Gastroesophageal sphincter (tissue), 4 donors: ENCODE measurements at regions not wholly inside any gene's neighbourhood (a gene's known extent, or its start where the extent isn't known, plus 50 kb on each side); places are given as distances from the start of the nearest gene placed in this dataset.

Experiments used
- ATAC-seq: fragments of 150-250 bp; one replicate; pipeline ENCODE4 v1.9.1; 2016; ENCODE audit warnings: mild to moderate bottlenecking, moderate library complexity
- H3K27ac ChIP-seq, 4 donors: fragments of 200-600 bp; sonication (generic) in 3 of 4; 1 replicate in 3 of 4; 2 replicates in 1 of 4; pipeline ENCODE4 v1.5.1; 2016 to 2019
- H3K27me3 ChIP-seq: fragments of 200-600 bp; sonication (generic); one replicate; pipeline ENCODE4 v1.5.1; 2019
- H3K36me3 ChIP-seq, 2 donors: fragments of 200-600 bp; sonication (generic); one replicate each; pipeline ENCODE4 v1.5.1; 2019; ENCODE audit warnings: control low read depth in 1 of 2
- H3K4me1 ChIP-seq, 3 donors: fragments of 200-600 bp; sonication (generic); 1 replicate in 2 of 3; 2 replicates in 1 of 3; pipeline ENCODE4 v1.5.1; 2016 to 2019; ENCODE audit warnings: control low read depth in 2 of 3
- H3K4me3 ChIP-seq, 2 donors: fragments of 200-600 bp; sonication (generic); one replicate each; pipeline ENCODE4 v1.5.1; 2019; ENCODE audit warnings: mild to moderate bottlenecking in 1 of 2, moderate library complexity in 1 of 2
- H3K9me3 ChIP-seq, 3 donors: fragments of 200-600 bp; sonication (generic); one replicate each; pipeline ENCODE4 v1.5.1; 2017 to 2019; ENCODE audit warnings: control low read depth in 2 of 3
- CTCF ChIP-seq, 4 experiments: fragments of 200-600 bp in 2 of 4; fragments of 450-650 bp in 2 of 4; sonication (generic) in 1 of 4; IDR thresholded peaks; one replicate each; pipeline ENCODE4 v1.5.1; 2017 to 2019; ENCODE audit warnings: antibody characterized with exemption in 4 of 4, mild to moderate bottlenecking in 2 of 4, moderate library complexity in 2 of 4
- EP300 ChIP-seq: sonication (generic); formaldehyde crosslinking; IDR thresholded peaks from one replicate; pipeline ENCODE4 v1.6.1; 2017; ENCODE audit warnings: antibody characterized with exemption, mild to moderate bottlenecking
- POLR2A ChIP-seq, 2 donors: fragments of 450-650 bp; IDR thresholded peaks; one replicate each; pipeline ENCODE4 v1.6.1; 2017; ENCODE audit warnings: antibody characterized with exemption in 2 of 2, mild to moderate bottlenecking in 2 of 2, moderate library complexity in 1 of 2
- POLR2AphosphoS5 ChIP-seq: sonication (generic); formaldehyde crosslinking; IDR thresholded peaks from one replicate; pipeline ENCODE4 v1.6.1; 2017; ENCODE audit warnings: antibody characterized with exemption
- WGBS, 2 donors: methylation state at CpG; one replicate each; pipeline ENCODE4 v1.1.5; 2018; ENCODE audit warnings: low coverage in 1 of 2; 5-methylcytosine and 5-hydroxymethylcytosine counted together

- H3K9me3 ChIP-seq, result peaks cover 0 to 24% (median 0%) of the 10 kb centered on the region in 3 donors
- no peak overlapping the region for H3K27ac ChIP-seq
- no peak for ATAC-seq
- peaks cover 41% of the 10 kb centered on the region for H3K27me3 ChIP-seq
- no peaks in the 10 kb centered on the region for H3K36me3 ChIP-seq
- H3K4me1 ChIP-seq, result no peaks in the 10 kb centered on the region
- WGBS, 2 donors, result 60 to 79% methylated on average over 1 to 4 of the region's 6 CpGs
- TF ChIP-seq POLR2A (IDR thresholded peaks at IDR 0.05), result no peak
- H3K4me3 ChIP-seq, result no peak overlapping the region
Measured at GRCh38 chr11:120040151-120040840, 97.6 kb downstream of the TRIM29 start.

- peaks cover 0 to 21% (median 0%) of the 10 kb centered on the region in 3 donors for H3K9me3 ChIP-seq
- peaks cover 32% of the 10 kb centered on the region for H3K27me3 ChIP-seq
- no peaks in the 10 kb centered on the region for H3K4me1 ChIP-seq
- no peak for ATAC-seq
- no peak for TF ChIP-seq POLR2A (IDR thresholded peaks at IDR 0.05)
- no peak for TF ChIP-seq CTCF (IDR thresholded peaks at IDR 0.05)
- no peak for TF ChIP-seq EP300
- no peak for TF ChIP-seq POLR2AphosphoS5
- WGBS, 2 donors, result 60 to 71% methylated on average over 1 of the region's 1 CpG
- no peak overlapping the region for H3K4me3 ChIP-seq
- H3K36me3 ChIP-seq, result no peaks in the 10 kb centered on the region
- H3K27ac ChIP-seq, result no peak overlapping the region
Measured at GRCh38 chr11:120039039-120039438, 98.9 kb downstream of the TRIM29 start.

GRCh38 chr11:120037111-120037510 is 100.8 kb downstream of the TRIM29 start:
- WGBS, 2 donors, result 84 to 92% methylated on average over 3 of the region's 3 CpGs
- Histone ChIP-seq H3K36me3 (no peaks in the 10 kb centered on the region), H3K9me3 (peaks cover 0 to 21% (median 0%) of the 10 kb centered on the region in 3 donors), H3K27me3 (peaks cover 35% of the 10 kb centered on the region), H3K4me3 (no peak overlapping the region), H3K27ac (no peak overlapping the region), H3K4me1 (no peaks in the 10 kb centered on the region)
- ATAC-seq, result no peak
- TF ChIP-seq EP300, result no peak
- TF ChIP-seq CTCF (IDR thresholded peaks at IDR 0.05), result no peak
- no peak for TF ChIP-seq POLR2AphosphoS5
- no peak for TF ChIP-seq POLR2A (IDR thresholded peaks at IDR 0.05)

GRCh38 chr11:120035756-120036155 is 102.2 kb downstream of the TRIM29 start:
- H3K4me1 ChIP-seq, result no peaks in the 10 kb centered on the region
- 97% methylated on average over 5 of the region's 5 CpGs; no CpG with 5 or more reads in 1 of the 2 donors for WGBS, 2 donors
- no peak for ATAC-seq

GRCh38 chr11:120034881-120035630 is 102.9 kb downstream of the TRIM29 start:
- peaks cover 37% of the 10 kb centered on the region for H3K27me3 ChIP-seq
- WGBS, 2 donors, result 17 to 100% methylated on average over 1 to 2 of the region's 9 CpGs
- no peak for TF ChIP-seq POLR2AphosphoS5
- no peaks in the 10 kb centered on the region for H3K36me3 ChIP-seq
- H3K9me3 ChIP-seq, result peaks cover 0 to 21% (median 0%) of the 10 kb centered on the region in 3 donors
- H3K4me1 ChIP-seq, result no peaks in the 10 kb centered on the region
- H3K27ac ChIP-seq, result no peak overlapping the region
- no peak for ATAC-seq
- no peak overlapping the region for H3K4me3 ChIP-seq

More at GRCh38 chr11:120035756-120036155, 102.2 kb downstream of the TRIM29 start:
- TF ChIP-seq POLR2AphosphoS5 (no peak), CTCF (IDR thresholded peaks at IDR 0.05) (no peak), POLR2A (IDR thresholded peaks at IDR 0.05) (no peak), EP300 (no peak)
- Histone ChIP-seq H3K4me3 (no peak overlapping the region), H3K36me3 (no peaks in the 10 kb centered on the region), H3K27me3 (peaks cover 40% of the 10 kb centered on the region), H3K9me3 (peaks cover 0 to 21% (median 0%) of the 10 kb centered on the region in 3 donors), H3K27ac (no peak overlapping the region)
